ENCODE measurements at regions not wholly inside any gene's neighbourhood (a gene's known extent, or its start where the extent isn't known, plus 50 kb on each side); places are given as distances from the start of the nearest gene placed in this dataset.

- H3K4me3 ChIP-seq (ENCODE audit: low read depth, low read length) = no peak overlapping the region
- TF ChIP-seq MYC (IDR thresholded peaks at IDR 0.05; ENCODE audit: low read depth, low read length) = no peak
- TF ChIP-seq CTCF (IDR thresholded peaks at IDR 0.05; ENCODE audit: low read depth, low read length) = no peak
- TF ChIP-seq MAX (IDR thresholded peaks at IDR 0.05; ENCODE audit: low read depth, low read length) = no peak
- no peak for TF ChIP-seq POLR2A (IDR thresholded peaks at IDR 0.05; ENCODE audit: extremely low read depth, insufficient read length)
- no peak for DNase-seq (ENCODE audit: low read depth)
Observed at GRCh38 chr2:173493874-173494273, 139.2 kb downstream of the CDCA7 start.

- no peak for DNase-seq (ENCODE audit: low read depth)
- TF ChIP-seq CTCF (IDR thresholded peaks at IDR 0.05; ENCODE audit: low read depth, low read length) (no peak), MAX (IDR thresholded peaks at IDR 0.05; ENCODE audit: low read depth, low read length) (no peak), POLR2A (IDR thresholded peaks at IDR 0.05; ENCODE audit: extremely low read depth, insufficient read length) (no peak), MYC (IDR thresholded peaks at IDR 0.05; ENCODE audit: low read depth, low read length) (no peak)
- H3K4me3 ChIP-seq (ENCODE audit: low read depth, low read length) = no peak overlapping the region
Observed at GRCh38 chr2:173496746-173497145, 142.1 kb downstream of the CDCA7 start.

- no peak overlapping the region for H3K4me3 ChIP-seq (ENCODE audit: low read depth, low read length)
- TF ChIP-seq MAX (IDR thresholded peaks at IDR 0.05; ENCODE audit: low read depth, low read length) (no peak), MYC (IDR thresholded peaks at IDR 0.05; ENCODE audit: low read depth, low read length) (no peak), CTCF (IDR thresholded peaks at IDR 0.05; ENCODE audit: low read depth, low read length) (no peak), POLR2A (IDR thresholded peaks at IDR 0.05; ENCODE audit: extremely low read depth, insufficient read length) (no peak)
- DNase-seq (ENCODE audit: low read depth) = no peak
Observed at GRCh38 chr2:173500953-173501352, 146.3 kb downstream of the CDCA7 start.

GRCh38 chr2:173502296-173502695 lies 147.6 kb downstream of the CDCA7 start:
- H3K4me3 ChIP-seq (ENCODE audit: low read depth, low read length) = no peak overlapping the region
- no peak for DNase-seq (ENCODE audit: low read depth)
- no peak for TF ChIP-seq CTCF (IDR thresholded peaks at IDR 0.05; ENCODE audit: low read depth, low read length)
- TF ChIP-seq MYC (IDR thresholded peaks at IDR 0.05; ENCODE audit: low read depth, low read length) = no peak
- TF ChIP-seq POLR2A (IDR thresholded peaks at IDR 0.05; ENCODE audit: extremely low read depth, insufficient read length) = no peak
- no peak for TF ChIP-seq MAX (IDR thresholded peaks at IDR 0.05; ENCODE audit: low read depth, low read length)

GRCh38 chr2:173511357-173511756 lies 156.7 kb downstream of the CDCA7 start:
- TF ChIP-seq MYC (IDR thresholded peaks at IDR 0.05; ENCODE audit: low read depth, low read length) (no peak), POLR2A (IDR thresholded peaks at IDR 0.05; ENCODE audit: extremely low read depth, insufficient read length) (no peak), CTCF (IDR thresholded peaks at IDR 0.05; ENCODE audit: low read depth, low read length) (no peak), MAX (IDR thresholded peaks at IDR 0.05; ENCODE audit: low read depth, low read length) (no peak)
- no peak overlapping the region for H3K4me3 ChIP-seq (ENCODE audit: low read depth, low read length)
- no peak for DNase-seq (ENCODE audit: low read depth)

GRCh38 chr2:173511942-173512341 lies 157.3 kb downstream of the CDCA7 start:
- no peak for TF ChIP-seq MYC (IDR thresholded peaks at IDR 0.05; ENCODE audit: low read depth, low read length)
- no peak for TF ChIP-seq CTCF (IDR thresholded peaks at IDR 0.05; ENCODE audit: low read depth, low read length)
- TF ChIP-seq MAX (IDR thresholded peaks at IDR 0.05; ENCODE audit: low read depth, low read length) = no peak
- no peak for TF ChIP-seq POLR2A (IDR thresholded peaks at IDR 0.05; ENCODE audit: extremely low read depth, insufficient read length)
- H3K4me3 ChIP-seq (ENCODE audit: low read depth, low read length) = no peak overlapping the region
- no peak for DNase-seq (ENCODE audit: low read depth)

Measured in NB4 (cell line).